ENCODE measurements at regions not wholly inside any gene's neighbourhood (a gene's known extent, or its start where the extent isn't known, plus 50 kb on each side); places are given as distances from the start of the nearest gene placed in this dataset.

GRCh38 chr2:39508198-39508597, 71.1 kb upstream of the MAP4K3 start:
- Histone ChIP-seq H3K27me3 (no peaks in the 10 kb centered on the region), H3K9me3 (replicated peaks) (no peaks in the 10 kb centered on the region), H3K4me1 (peaks cover 21% of the 10 kb centered on the region), H3K4me3 (no peak overlapping the region), H3K27ac (no peak overlapping the region; the same call in 1 of the 2 replicates), H3K36me3 (no peaks in the 10 kb centered on the region)
- DNase-seq, result no peak

- Histone ChIP-seq H3K36me3 (no peaks in the 10 kb centered on the region), H3K27ac (no peak overlapping the region), H3K27me3 (no peaks in the 10 kb centered on the region), H3K4me3 (no peak overlapping the region), H3K4me1 (peaks cover 19% of the 10 kb centered on the region), H3K9me3 (replicated peaks) (no peaks in the 10 kb centered on the region)
- DNase-seq, result no peak
Observed at GRCh38 chr2:39510140-39510539, 73.1 kb upstream of the MAP4K3 start.

GRCh38 chr2:39511219-39511604, 74.1 kb upstream of the MAP4K3 start:
- Histone ChIP-seq H3K4me1 (peaks cover 19% of the 10 kb centered on the region), H3K27ac (no peak overlapping the region), H3K27me3 (no peaks in the 10 kb centered on the region), H3K9me3 (replicated peaks) (no peaks in the 10 kb centered on the region), H3K36me3 (no peaks in the 10 kb centered on the region), H3K4me3 (no peak overlapping the region)
- DNase-seq, result no peak

GRCh38 chr2:39511605-39512433, 74.7 kb upstream of the MAP4K3 start:
- Histone ChIP-seq H3K9me3 (replicated peaks) (no peaks in the 10 kb centered on the region), H3K36me3 (no peaks in the 10 kb centered on the region), H3K27ac (no peak overlapping the region), H3K4me1 (peaks cover 19% of the 10 kb centered on the region), H3K4me3 (no peak overlapping the region), H3K27me3 (no peaks in the 10 kb centered on the region)
- no peak for DNase-seq

GRCh38 chr2:39512434-39512935, 75.4 kb upstream of the MAP4K3 start:
- Histone ChIP-seq H3K27me3 (no peaks in the 10 kb centered on the region), H3K36me3 (no peaks in the 10 kb centered on the region), H3K4me1 (peaks cover 19% of the 10 kb centered on the region), H3K9me3 (replicated peaks) (no peaks in the 10 kb centered on the region), H3K27ac (no peak overlapping the region), H3K4me3 (no peak overlapping the region)
- DNase-seq, result no peak

GRCh38 chr2:39512941-39513340, 75.9 kb upstream of the MAP4K3 start:
- H3K4me3 ChIP-seq, result no peak overlapping the region
- H3K36me3 ChIP-seq, result no peaks in the 10 kb centered on the region
- no peaks in the 10 kb centered on the region for H3K9me3 ChIP-seq (replicated peaks)
- DNase-seq, result no peak
- no peaks in the 10 kb centered on the region for H3K27me3 ChIP-seq
- H3K4me1 ChIP-seq, result peaks cover 19% of the 10 kb centered on the region
- no peak overlapping the region for H3K27ac ChIP-seq

- Histone ChIP-seq H3K27me3 (no peaks in the 10 kb centered on the region), H3K36me3 (no peaks in the 10 kb centered on the region), H3K4me1 (peaks cover 14% of the 10 kb centered on the region), H3K27ac (no peak overlapping the region), H3K9me3 (replicated peaks) (no peaks in the 10 kb centered on the region), H3K4me3 (no peak overlapping the region)
- DNase-seq, result peak; percentile 70 to 84
Observed at GRCh38 chr2:39513641-39514094, 76.6 kb upstream of the MAP4K3 start.

GRCh38 chr2:39514825-39515224, 77.7 kb upstream of the MAP4K3 start:
- H3K4me3 ChIP-seq, result no peak overlapping the region
- H3K36me3 ChIP-seq, result no peaks in the 10 kb centered on the region
- peaks cover 12% of the 10 kb centered on the region; the same call in 1 of the 2 replicates for H3K4me1 ChIP-seq
- no peak overlapping the region for H3K27ac ChIP-seq
- no peaks in the 10 kb centered on the region; the same call in 1 of the 2 replicates for H3K9me3 ChIP-seq (replicated peaks)
- no peaks in the 10 kb centered on the region for H3K27me3 ChIP-seq
- no peak for DNase-seq

- Histone ChIP-seq H3K4me3 (no peak overlapping the region), H3K27ac (no peak overlapping the region), H3K36me3 (no peaks in the 10 kb centered on the region), H3K9me3 (replicated peaks) (no peaks in the 10 kb centered on the region; the same call in 1 of the 2 replicates), H3K4me1 (peaks cover 12% of the 10 kb centered on the region; the same call in 1 of the 2 replicates), H3K27me3 (no peaks in the 10 kb centered on the region)
- DNase-seq, result no peak
Observed at GRCh38 chr2:39515273-39515896, 78.3 kb upstream of the MAP4K3 start.

GRCh38 chr2:39515897-39516346, 78.8 kb upstream of the MAP4K3 start:
- H3K27ac ChIP-seq, result no peak overlapping the region
- no peak overlapping the region for H3K4me3 ChIP-seq
- H3K4me1 ChIP-seq, result peaks cover 12% of the 10 kb centered on the region; the same call in 1 of the 2 replicates
- peaks cover 2% of the 10 kb centered on the region; the same call in 1 of the 2 replicates for H3K9me3 ChIP-seq (replicated peaks)
- no peaks in the 10 kb centered on the region for H3K36me3 ChIP-seq
- DNase-seq, result no peak
- no peaks in the 10 kb centered on the region for H3K27me3 ChIP-seq

- DNase-seq, result peak in 1 of 2 experiments; percentile 36
- Histone ChIP-seq H3K36me3 (no peaks in the 10 kb centered on the region), H3K27me3 (no peaks in the 10 kb centered on the region), H3K27ac (no peak overlapping the region), H3K4me1 (peaks cover 12% of the 10 kb centered on the region; the same call in 1 of the 2 replicates), H3K9me3 (replicated peaks) (peaks cover 4% of the 10 kb centered on the region; the same call in 1 of the 2 replicates), H3K4me3 (no peak overlapping the region)
Observed at GRCh38 chr2:39516347-39517101, 79.4 kb upstream of the MAP4K3 start.

GRCh38 chr2:39517102-39517436, 80.0 kb upstream of the MAP4K3 start:
- Histone ChIP-seq H3K27me3 (no peaks in the 10 kb centered on the region), H3K36me3 (no peaks in the 10 kb centered on the region), H3K4me1 (peaks cover 12% of the 10 kb centered on the region; the same call in 1 of the 2 replicates), H3K9me3 (replicated peaks) (peaks cover 6% of the 10 kb centered on the region; the same call in 1 of the 2 replicates), H3K27ac (no peak overlapping the region), H3K4me3 (no peak overlapping the region)
- no peak for DNase-seq

- Histone ChIP-seq H3K27me3 (no peaks in the 10 kb centered on the region), H3K4me3 (no peak overlapping the region), H3K4me1 (peaks cover 8% of the 10 kb centered on the region; the same call in 1 of the 2 replicates), H3K27ac (no peak overlapping the region), H3K9me3 (replicated peaks) (peaks cover 9% of the 10 kb centered on the region; the same call in 1 of the 2 replicates), H3K36me3 (no peaks in the 10 kb centered on the region)
- no peak for DNase-seq
Observed at GRCh38 chr2:39517622-39518021, 80.5 kb upstream of the MAP4K3 start.

- Histone ChIP-seq H3K9me3 (replicated peaks) (peaks cover 12% of the 10 kb centered on the region), H3K27me3 (no peaks in the 10 kb centered on the region), H3K4me1 (peaks cover 19% of the 10 kb centered on the region), H3K27ac (no peak overlapping the region), H3K4me3 (no peak overlapping the region), H3K36me3 (no peaks in the 10 kb centered on the region)
- DNase-seq, result no peak
Observed at GRCh38 chr2:39519886-39520285, 82.8 kb upstream of the MAP4K3 start.

Data from SJCRH30 (cell line).